ENCODE measurements at regions not wholly inside any gene's neighbourhood (a gene's known extent, or its start where the extent isn't known, plus 50 kb on each side); places are given as distances from the start of the nearest gene placed in this dataset.

- no peak overlapping the region for H3K4me3 ChIP-seq (ENCODE audit: low read depth, low read length, poor library complexity, severe bottlenecking)
- POLR2A ChIA-PET = interaction anchor here (0.7 kb wide), 1 partner anchor 82 kb away, joined by 3 read pairs; no protein-coding TSS in a partner anchor
- H3K4me1 ChIP-seq (ENCODE audit: insufficient read depth, low read length, poor library complexity, severe bottlenecking) = no peaks in the 10 kb centered on the region
- no peaks in the 10 kb centered on the region for H3K36me3 ChIP-seq (ENCODE audit: insufficient read depth, low read length)
- H4K20me1 ChIP-seq (ENCODE audit: insufficient read depth, low read length) = no peaks in the 10 kb centered on the region
- H2AFZ ChIP-seq (ENCODE audit: low read length) = no peak overlapping the region
- CTCF ChIA-PET (ENCODE audit: unreplicated experiment) = no interaction called here
- peak; percentile 63 for DNase-seq (ENCODE audit: low spot score)
- no peak overlapping the region for H3K27ac ChIP-seq (ENCODE audit: low read depth, low read length, poor library complexity, severe bottlenecking)
- peaks cover 8% of the 10 kb centered on the region; the same call in 1 of the 2 replicates for H3K9me3 ChIP-seq (ENCODE audit: low read length)
- TF ChIP-seq EZH2phosphoT487 (IDR thresholded peaks at IDR 0.05; ENCODE audit: borderline replicate concordance, low read depth, low read length) = no peak
- peak; percentile 99 for TF ChIP-seq CTCF (conservative IDR thresholded peaks at IDR 0.05; ENCODE audit: low read length)
- H3K4me2 ChIP-seq (ENCODE audit: low read length) = no peak overlapping the region
- H3K79me2 ChIP-seq (ENCODE audit: insufficient read depth, low read depth, low read length) = no peaks in the 10 kb centered on the region
- no peaks in the 10 kb centered on the region for H3K9me2 ChIP-seq (ENCODE audit: insufficient read depth, low read length)
- BruUV-seq (replicated peaks) = no TSS peak
- intact Hi-C loops (cut with micrococcal nuclease; ENCODE audit: unreplicated experiment) = no loop called here
Measured at GRCh38 chr2:42859006-42859552, 66.7 kb upstream of the HAAO start.

DNA sequence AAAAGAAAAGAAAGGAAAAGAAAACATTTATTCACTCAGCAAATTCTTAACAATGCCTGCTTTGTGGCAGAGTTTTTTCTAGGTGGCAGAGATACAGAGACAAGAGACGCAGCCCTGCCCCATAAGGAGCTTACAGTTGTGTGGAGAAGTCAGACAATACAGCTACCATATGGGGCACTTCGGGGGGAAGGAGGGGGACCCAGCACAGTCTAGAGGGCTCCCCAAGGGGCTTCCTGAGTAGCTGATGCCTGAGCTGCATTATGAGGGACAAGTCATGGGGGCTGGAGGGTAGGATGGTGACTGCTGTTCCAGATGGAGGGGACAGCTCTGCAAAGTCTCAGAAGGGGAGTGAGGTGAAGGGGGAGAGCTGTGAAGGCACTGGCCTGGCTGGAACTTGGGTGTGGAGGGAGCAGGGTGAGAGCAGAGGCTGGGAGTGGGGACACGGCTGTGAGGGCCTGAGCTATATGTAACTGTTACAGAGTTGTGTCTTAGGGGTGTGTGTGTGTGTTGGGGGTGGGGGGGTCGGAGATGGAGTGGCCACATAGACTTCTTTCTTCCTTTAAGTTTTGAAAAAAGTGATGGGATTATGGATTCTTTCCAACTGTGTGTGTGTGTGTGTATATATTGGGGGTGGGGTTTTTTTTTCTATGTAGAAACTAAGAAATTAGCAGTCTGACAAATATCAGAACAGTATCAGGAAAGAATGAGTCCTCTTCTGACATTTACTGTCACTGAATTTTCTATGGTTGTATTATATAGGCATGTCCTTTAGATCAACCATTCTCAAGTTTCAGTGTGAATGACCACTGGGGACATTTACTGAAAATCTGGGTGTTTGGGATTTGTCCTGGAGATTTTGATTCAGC is 66.0 kb upstream of the HAAO start:
- ChIA-PET CTCF (ENCODE audit: unreplicated experiment) (no interaction called here), POLR2A (interaction anchor here (0.6 kb wide), 1 partner anchor 628 kb away, joined by 3 read pairs; no protein-coding TSS in a partner anchor)
- no peak for TF ChIP-seq CTCF (conservative IDR thresholded peaks at IDR 0.05; ENCODE audit: low read length)
- TF ChIP-seq EZH2phosphoT487 (IDR thresholded peaks at IDR 0.05; ENCODE audit: borderline replicate concordance, low read depth, low read length) = no peak
- H3K4me2 ChIP-seq (ENCODE audit: low read length) = no peak overlapping the region
- H4K20me1 ChIP-seq (ENCODE audit: insufficient read depth, low read length) = no peaks in the 10 kb centered on the region
- BruUV-seq (replicated peaks) = no TSS peak
- no peak overlapping the region for H3K4me3 ChIP-seq (ENCODE audit: low read depth, low read length, poor library complexity, severe bottlenecking)
- no peak overlapping the region for H2AFZ ChIP-seq (ENCODE audit: low read length)
- H3K36me3 ChIP-seq (ENCODE audit: insufficient read depth, low read length) = no peaks in the 10 kb centered on the region
- H3K27ac ChIP-seq (ENCODE audit: low read depth, low read length, poor library complexity, severe bottlenecking) = no peak overlapping the region
- peaks cover 8% of the 10 kb centered on the region; the same call in 1 of the 2 replicates for H3K9me3 ChIP-seq (ENCODE audit: low read length)
- intact Hi-C loops (cut with micrococcal nuclease; ENCODE audit: unreplicated experiment) = no loop called here
- DNase-seq (ENCODE audit: low spot score) = no peak
- H3K9me2 ChIP-seq (ENCODE audit: insufficient read depth, low read length) = no peaks in the 10 kb centered on the region
- no peaks in the 10 kb centered on the region for H3K4me1 ChIP-seq (ENCODE audit: insufficient read depth, low read length, poor library complexity, severe bottlenecking)
- H3K79me2 ChIP-seq (ENCODE audit: insufficient read depth, low read depth, low read length) = no peaks in the 10 kb centered on the region

Data from OCI-LY7 (cell line).